Fibroblast of pulmonary artery (primary cell): ENCODE measurements at regions not wholly inside any gene's neighbourhood (a gene's known extent, or its start where the extent isn't known, plus 50 kb on each side); places are given as distances from the start of the nearest gene placed in this dataset.

Experiments used
- DNase-seq: peaks from one replicate; pipeline ENCODE4 v3.0.0-alpha.2; 2010; ENCODE audit warnings: low read depth
- H3K4me3 ChIP-seq: replicated peaks from 2 replicates; pipeline ENCODE4 v1.5.1; 2011; ENCODE audit warnings: low read depth, mild to moderate bottlenecking, control low read depth, low read length, moderate library complexity
- TF ChIP-seq, protein P1 (sequence below): IDR thresholded peaks from 2 replicates; pipeline ENCODE4 v1.5.1; 2011; ENCODE audit warnings: mild to moderate bottlenecking, control low read depth, low read length, inconsistent platforms; ENCODE audit errors: missing control alignments

DNA sequence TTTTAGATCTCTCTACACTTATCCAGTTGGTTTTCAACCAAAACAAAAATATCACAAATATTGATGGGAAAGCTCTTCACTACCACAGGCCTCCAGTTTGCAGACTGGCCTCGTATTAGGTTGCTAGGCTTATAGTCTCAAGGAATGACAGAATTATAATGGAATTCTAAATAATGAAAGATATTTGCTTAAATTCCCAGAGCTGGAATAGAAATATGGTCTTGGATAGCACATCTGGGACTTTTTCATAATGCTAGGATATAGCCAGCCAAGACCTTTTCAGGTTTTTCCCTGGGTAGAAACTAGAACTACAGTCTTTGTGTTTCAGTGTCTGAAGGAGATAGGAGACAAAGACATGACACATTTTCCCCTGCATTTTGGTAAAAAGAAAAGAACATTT, 121.9 kb upstream of the STAC start:
- TF ChIP-seq, protein P1, sequence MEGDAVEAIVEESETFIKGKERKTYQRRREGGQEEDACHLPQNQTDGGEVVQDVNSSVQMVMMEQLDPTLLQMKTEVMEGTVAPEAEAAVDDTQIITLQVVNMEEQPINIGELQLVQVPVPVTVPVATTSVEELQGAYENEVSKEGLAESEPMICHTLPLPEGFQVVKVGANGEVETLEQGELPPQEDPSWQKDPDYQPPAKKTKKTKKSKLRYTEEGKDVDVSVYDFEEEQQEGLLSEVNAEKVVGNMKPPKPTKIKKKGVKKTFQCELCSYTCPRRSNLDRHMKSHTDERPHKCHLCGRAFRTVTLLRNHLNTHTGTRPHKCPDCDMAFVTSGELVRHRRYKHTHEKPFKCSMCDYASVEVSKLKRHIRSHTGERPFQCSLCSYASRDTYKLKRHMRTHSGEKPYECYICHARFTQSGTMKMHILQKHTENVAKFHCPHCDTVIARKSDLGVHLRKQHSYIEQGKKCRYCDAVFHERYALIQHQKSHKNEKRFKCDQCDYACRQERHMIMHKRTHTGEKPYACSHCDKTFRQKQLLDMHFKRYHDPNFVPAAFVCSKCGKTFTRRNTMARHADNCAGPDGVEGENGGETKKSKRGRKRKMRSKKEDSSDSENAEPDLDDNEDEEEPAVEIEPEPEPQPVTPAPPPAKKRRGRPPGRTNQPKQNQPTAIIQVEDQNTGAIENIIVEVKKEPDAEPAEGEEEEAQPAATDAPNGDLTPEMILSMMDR = no peak
- H3K4me3 ChIP-seq = no peak overlapping the region
- no peak for DNase-seq

DNA sequence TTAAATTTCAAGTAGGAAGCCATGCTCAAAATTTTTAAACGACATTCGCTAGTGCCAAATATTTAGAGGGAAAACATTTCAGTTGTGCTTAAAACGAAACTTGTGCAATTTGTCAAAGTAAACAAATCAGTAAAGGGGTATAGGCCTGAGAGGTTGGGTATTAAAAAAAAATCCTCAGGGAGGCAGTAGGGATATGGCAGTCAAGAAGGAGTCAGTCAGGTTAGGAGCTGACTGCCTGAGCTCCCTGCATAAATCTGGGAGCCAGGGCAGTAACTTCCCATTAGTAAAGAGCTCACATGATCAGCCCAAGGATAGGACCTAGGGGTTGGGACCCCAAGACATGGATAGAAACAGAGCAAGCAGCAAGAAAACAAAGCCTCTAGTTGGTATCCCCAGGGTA, 120.7 kb upstream of the STAC start:
- DNase-seq = no peak
- H3K4me3 ChIP-seq = no peak overlapping the region
- TF ChIP-seq, protein P1 = no peak

GRCh38 chr3:36269274-36269673, 111.0 kb upstream of the STAC start:
- DNase-seq = no peak
- TF ChIP-seq, protein P1 = no peak
- H3K4me3 ChIP-seq = no peak overlapping the region

GRCh38 chr3:36282766-36283165, 97.5 kb upstream of the STAC start:
- TF ChIP-seq, protein P1 = no peak
- no peak for DNase-seq
- H3K4me3 ChIP-seq = no peak overlapping the region

DNA sequence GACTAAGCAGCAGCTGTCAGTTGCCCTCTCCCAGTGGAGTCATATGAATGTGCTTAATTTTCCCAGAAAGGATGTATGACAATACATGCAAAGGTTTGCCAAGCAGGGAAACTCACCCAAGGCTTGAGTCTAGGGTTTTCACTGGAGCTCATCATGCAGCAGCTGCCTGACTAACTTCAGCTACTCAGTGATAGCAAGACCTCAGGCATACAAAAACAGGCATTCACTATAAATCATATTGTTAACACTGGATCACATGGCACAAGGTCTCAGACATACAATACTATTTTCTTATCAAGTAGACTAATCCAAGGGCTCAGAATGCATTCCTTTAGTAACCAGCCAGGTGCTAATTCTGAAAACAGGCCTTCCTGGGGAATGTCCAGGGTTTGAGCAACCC, 85.0 kb upstream of the STAC start:
- no peak overlapping the region for H3K4me3 ChIP-seq
- TF ChIP-seq, protein P1 = no peak
- peak; percentile 3 for DNase-seq

DNA sequence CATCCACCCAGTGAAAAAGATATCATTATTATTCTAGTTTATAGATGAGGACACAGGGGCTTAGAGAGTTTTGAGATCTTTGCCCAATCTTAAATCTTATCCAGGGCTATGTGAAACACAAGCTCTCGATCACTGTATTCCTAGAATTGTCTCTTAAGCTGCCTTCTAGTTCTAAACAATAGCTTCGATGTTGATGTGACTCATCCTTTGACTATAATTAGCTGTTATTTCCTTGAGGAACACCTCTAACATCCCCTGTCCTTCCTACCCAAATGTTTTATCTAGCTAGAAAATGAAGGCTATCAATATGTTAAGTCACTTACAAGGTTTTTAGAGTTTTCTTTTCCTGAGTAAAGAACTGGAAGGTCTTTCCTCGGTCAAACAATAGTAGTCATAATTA, 83.1 kb upstream of the STAC start:
- TF ChIP-seq, protein P1 = no peak
- no peak overlapping the region for H3K4me3 ChIP-seq
- no peak for DNase-seq

GRCh38 chr3:36298188-36298587, 82.1 kb upstream of the STAC start:
- DNase-seq = no peak
- H3K4me3 ChIP-seq = no peak overlapping the region

More at GRCh38 chr3:36298188-36298587, 82.1 kb upstream of the STAC start:
- TF ChIP-seq, protein P1 = no peak
